Spinal cord (tissue), 9 donors: ENCODE measurements at regions not wholly inside any gene's neighbourhood (a gene's known extent, or its start where the extent isn't known, plus 50 kb on each side); places are given as distances from the start of the nearest gene placed in this dataset.
A peak's percentile ranks its signal among the peaks of the same experiment; 100 is the strongest.

ENCODE experiments used
- DNase-seq, 6 donors: peaks; one replicate each; pipeline versions ENCODE4 v3.0.0 to v3.0.0-alpha.2; 2013 to 2015; ENCODE audit warnings: low spot score in 6 of 6, low read depth in 4 of 6
- H3K27ac ChIP-seq: one replicate; pipeline ENCODE4 v1.5.1; 2013; ENCODE audit warnings: low read depth, low read length, control low read depth
- H3K27me3 ChIP-seq: one replicate; pipeline ENCODE4 v1.6.1; 2013; ENCODE audit warnings: low read length; ENCODE audit not compliant: control insufficient read depth, insufficient read depth
- H3K36me3 ChIP-seq: one replicate; pipeline ENCODE4 v1.6.1; 2013; ENCODE audit warnings: low read length; ENCODE audit not compliant: control insufficient read depth, insufficient read depth
- H3K4me1 ChIP-seq: one replicate; pipeline ENCODE4 v1.6.1; 2013; ENCODE audit warnings: low read length; ENCODE audit not compliant: control insufficient read depth, insufficient read depth
- H3K4me3 ChIP-seq: one replicate; pipeline ENCODE4 v1.5.1; 2013; ENCODE audit warnings: low read depth, low read length, control low read depth
- H3K9me3 ChIP-seq: one replicate; pipeline ENCODE4 v1.6.1; 2013; ENCODE audit warnings: low read length; ENCODE audit not compliant: control insufficient read depth, insufficient read depth
- WGBS: methylation state at CpG from one replicate; pipeline ENCODE4 v1.1.5; 2013; ENCODE audit warnings: missing lambda C conversion rate; ENCODE audit not compliant: insufficient coverage; 5-methylcytosine and 5-hydroxymethylcytosine counted together
- donor health status: healthy.

DNA sequence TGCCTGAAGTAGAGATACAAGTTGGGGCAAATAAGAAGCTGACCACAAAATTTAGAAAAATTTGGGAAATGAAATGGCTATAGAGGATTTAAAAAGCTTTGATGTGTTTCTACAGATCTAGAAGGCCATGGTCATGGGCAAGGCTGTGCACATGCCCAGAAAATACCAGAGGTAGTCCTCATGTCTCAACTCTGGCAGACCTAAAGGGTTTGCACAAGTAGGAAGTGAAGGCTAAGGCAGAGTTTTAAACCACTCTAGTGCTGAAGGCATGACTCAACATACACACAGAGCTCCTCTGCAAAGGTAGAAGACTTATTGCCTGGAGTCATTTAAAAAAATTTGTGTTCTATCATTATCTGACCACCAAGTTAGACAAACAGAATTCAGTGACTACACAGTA is 364.6 kb downstream of the CCSER2 start:
- H3K9me3 ChIP-seq = peaks cover 6% of the 10 kb centered on the region
- no peak overlapping the region for H3K27ac ChIP-seq
- H3K36me3 ChIP-seq = no peaks in the 10 kb centered on the region
- H3K4me3 ChIP-seq = no peak overlapping the region
- no peaks in the 10 kb centered on the region for H3K4me1 ChIP-seq
- no peak for DNase-seq
- no peaks in the 10 kb centered on the region for H3K27me3 ChIP-seq

DNA sequence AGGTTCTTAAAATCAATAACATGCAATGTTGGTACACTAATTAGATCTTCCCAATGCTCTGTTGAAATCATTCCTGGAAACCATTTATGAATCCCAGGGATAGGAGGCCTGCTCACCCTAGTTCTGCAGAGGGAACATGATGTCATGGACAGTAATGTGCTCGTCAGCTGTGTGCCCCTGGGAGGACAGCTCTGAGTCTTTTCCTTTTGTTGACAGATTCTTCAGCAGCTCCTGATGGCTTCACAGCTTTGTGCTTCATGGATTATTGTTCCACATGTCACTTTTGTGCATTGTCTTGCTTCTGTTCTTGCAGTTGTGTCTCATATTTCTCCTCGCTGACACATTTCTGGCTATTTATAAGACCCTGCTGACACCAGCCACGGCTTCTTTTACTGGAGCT is 367.5 kb downstream of the CCSER2 start:
- peaks cover 6% of the 10 kb centered on the region for H3K9me3 ChIP-seq
- H3K4me1 ChIP-seq = peaks cover 3% of the 10 kb centered on the region
- no peak for DNase-seq
- H3K4me3 ChIP-seq = no peak overlapping the region
- no peaks in the 10 kb centered on the region for H3K36me3 ChIP-seq
- H3K27ac ChIP-seq = no peak overlapping the region
- WGBS = 80% methylated on average over 3 of the region's 3 CpGs
- no peaks in the 10 kb centered on the region for H3K27me3 ChIP-seq

DNA sequence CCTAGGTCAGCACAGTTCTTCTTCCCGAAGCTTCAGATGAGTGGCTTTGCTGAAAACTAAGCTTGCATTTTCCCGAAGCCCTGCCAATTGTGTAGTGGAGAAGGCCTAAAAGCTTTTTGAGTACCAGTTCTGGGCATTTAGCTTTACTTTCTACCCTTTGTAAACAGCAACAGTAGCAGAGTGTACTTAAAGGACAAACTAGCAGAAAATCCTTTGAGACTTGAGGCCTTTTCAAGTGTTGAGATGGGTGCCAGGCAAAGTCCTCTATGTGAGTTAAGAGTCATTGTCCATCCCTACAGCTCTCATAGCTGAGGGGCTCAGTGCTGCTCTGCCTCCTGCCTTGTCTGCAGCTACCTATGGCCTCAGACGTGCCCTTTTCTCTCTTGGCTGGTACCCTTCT is 368.2 kb downstream of the CCSER2 start:
- Histone ChIP-seq H3K4me3 (no peak overlapping the region), H3K27me3 (no peaks in the 10 kb centered on the region), H3K36me3 (no peaks in the 10 kb centered on the region), H3K27ac (no peak overlapping the region), H3K4me1 (peaks cover 10% of the 10 kb centered on the region), H3K9me3 (peaks cover 6% of the 10 kb centered on the region)
- 92% methylated on average over 3 of the region's 3 CpGs for WGBS
- no peak for DNase-seq

DNA sequence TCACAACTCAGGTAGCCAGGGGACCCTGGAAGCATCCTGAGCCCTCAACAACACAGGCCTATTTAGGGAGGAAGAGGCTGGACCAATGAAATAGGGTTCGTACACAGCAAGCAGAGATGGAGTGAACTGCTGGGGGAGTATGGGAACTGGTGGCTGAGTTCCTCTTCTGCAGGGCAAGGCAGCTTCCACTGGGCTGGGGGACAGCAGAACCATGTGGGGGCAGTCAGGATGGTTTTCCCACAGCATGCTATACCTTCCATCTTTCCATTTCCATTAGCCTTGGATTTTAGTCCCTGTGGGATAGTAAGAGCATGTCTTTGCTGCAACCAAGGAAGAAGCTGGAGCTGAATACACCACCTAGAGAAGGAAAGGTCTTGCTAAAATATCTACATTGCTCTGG is 370.6 kb downstream of the CCSER2 start:
- H3K9me3 ChIP-seq = no peaks in the 10 kb centered on the region
- H3K27me3 ChIP-seq = no peaks in the 10 kb centered on the region
- H3K36me3 ChIP-seq = no peaks in the 10 kb centered on the region
- H3K4me1 ChIP-seq = peaks cover 11% of the 10 kb centered on the region
- H3K27ac ChIP-seq = no peak overlapping the region
- DNase-seq = no peak
- WGBS = no CpG with 5 or more reads among the region's 1 CpG
- no peak overlapping the region for H3K4me3 ChIP-seq

DNA sequence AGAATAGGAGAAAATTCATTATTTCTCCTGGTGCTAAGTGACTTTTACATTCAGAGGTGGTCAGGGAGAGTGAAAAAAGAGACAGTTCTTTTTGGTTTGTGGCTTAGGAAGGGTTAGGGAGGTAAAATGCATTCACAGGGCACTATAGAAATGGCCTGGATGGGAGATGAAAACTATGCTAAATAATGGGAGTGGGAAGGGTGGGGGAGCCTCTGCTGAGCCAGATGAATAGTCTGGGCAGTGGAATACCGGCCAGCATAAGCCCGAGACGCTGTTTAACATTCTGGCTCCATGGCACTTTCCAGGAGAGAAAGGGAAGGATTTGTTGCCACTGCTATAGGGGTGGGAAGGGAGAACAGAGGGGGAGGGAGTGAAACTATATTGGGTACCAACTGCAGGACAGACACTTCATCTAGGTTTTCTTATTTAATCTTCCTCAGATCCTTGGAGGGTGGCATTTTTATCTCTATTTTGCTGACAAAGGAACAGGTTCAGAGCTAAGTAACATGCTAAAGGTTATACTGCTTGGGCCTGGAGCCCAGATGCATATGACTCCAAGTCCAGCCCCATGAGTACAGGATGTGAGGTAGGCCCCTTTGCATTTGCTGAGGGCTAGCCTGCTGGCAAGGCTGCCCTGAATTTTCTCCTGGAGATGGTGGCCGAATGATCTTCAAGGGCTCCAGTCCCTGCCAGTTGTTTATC is 372.4 kb downstream of the CCSER2 start:
- no peak overlapping the region for H3K4me3 ChIP-seq
- H3K9me3 ChIP-seq = no peaks in the 10 kb centered on the region
- 31% methylated on average over 4 of the region's 4 CpGs for WGBS
- no peaks in the 10 kb centered on the region for H3K27me3 ChIP-seq
- no peaks in the 10 kb centered on the region for H3K36me3 ChIP-seq
- H3K27ac ChIP-seq = no peak overlapping the region
- H3K4me1 ChIP-seq = peaks cover 11% of the 10 kb centered on the region
- DNase-seq = peak in 3 of 6 donors; percentile 4 to 69 (median 39)

DNA sequence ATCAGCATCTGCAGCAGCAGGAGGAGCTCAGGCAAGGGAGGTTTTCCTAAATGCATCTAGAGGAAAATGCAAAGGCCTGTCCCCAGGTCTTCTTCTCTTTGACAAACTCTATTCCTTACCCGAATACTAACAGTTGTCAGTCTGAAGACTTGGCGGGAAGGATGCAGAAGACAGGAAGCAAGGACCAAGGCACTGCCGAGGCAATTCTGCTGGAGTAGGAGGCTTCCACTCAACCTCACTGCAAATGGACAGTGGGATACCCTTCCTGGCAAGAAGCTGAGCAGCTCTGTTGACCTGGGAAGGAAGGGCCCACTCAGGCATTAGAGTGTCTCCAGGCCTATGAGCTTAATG is 373.0 kb downstream of the CCSER2 start:
- H3K27me3 ChIP-seq = no peaks in the 10 kb centered on the region
- no peaks in the 10 kb centered on the region for H3K36me3 ChIP-seq
- H3K9me3 ChIP-seq = no peaks in the 10 kb centered on the region
- peaks cover 11% of the 10 kb centered on the region for H3K4me1 ChIP-seq
- no peak overlapping the region for H3K4me3 ChIP-seq
- DNase-seq = no peak
- H3K27ac ChIP-seq = no peak overlapping the region
- 100% methylated on average over 3 of the region's 3 CpGs for WGBS

DNA sequence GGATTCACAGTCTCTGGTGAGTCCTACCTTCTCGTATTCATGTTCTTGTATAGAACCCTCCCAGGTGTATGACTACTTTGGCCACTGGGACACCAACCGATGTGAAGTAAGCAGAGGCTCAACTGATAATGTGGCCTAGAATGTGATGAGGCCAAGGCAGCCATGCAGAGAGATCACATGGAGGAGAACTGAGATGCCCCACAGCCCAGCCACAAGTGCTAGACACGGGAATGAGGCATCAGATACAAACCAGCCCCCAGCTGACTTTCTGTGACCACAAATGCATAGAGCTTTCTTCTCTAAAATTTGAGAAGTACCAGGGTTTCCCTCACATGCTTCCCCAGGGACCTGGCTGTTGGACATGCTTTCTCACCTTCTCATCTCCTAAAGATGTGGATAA is 375.7 kb downstream of the CCSER2 start:
- 94% methylated on average over 2 of the region's 3 CpGs for WGBS
- Histone ChIP-seq H3K27ac (no peak overlapping the region), H3K9me3 (no peaks in the 10 kb centered on the region), H3K36me3 (no peaks in the 10 kb centered on the region), H3K4me1 (peaks cover 16% of the 10 kb centered on the region), H3K4me3 (no peak overlapping the region), H3K27me3 (no peaks in the 10 kb centered on the region)
- no peak for DNase-seq

DNA sequence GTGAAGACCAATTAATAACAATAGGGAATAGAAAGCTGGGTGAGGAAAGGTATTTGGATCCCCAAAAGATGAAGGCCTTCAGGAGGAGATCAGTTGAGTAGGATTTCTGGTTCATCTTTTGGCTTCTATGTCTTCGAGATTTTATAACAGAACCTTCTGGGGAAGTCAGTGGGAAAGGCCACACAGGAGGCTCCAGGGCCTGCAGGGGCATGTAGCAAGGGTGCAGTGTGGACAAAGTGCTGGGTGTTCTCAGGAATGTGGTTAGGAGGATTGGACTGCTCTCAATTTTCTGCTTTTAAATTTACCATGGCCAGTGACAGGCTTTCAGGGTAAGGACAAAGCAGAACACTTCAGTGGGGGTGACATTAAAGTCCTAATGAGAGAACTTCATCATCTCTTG is 378.0 kb downstream of the CCSER2 start:
- H3K27ac ChIP-seq = no peak overlapping the region
- DNase-seq = no peak
- WGBS = 75% methylated on average over 1 of the region's 1 CpG
- no peak overlapping the region for H3K4me3 ChIP-seq
- H3K9me3 ChIP-seq = no peaks in the 10 kb centered on the region
- H3K27me3 ChIP-seq = no peaks in the 10 kb centered on the region
- H3K36me3 ChIP-seq = no peaks in the 10 kb centered on the region
- H3K4me1 ChIP-seq = peaks cover 7% of the 10 kb centered on the region

DNA sequence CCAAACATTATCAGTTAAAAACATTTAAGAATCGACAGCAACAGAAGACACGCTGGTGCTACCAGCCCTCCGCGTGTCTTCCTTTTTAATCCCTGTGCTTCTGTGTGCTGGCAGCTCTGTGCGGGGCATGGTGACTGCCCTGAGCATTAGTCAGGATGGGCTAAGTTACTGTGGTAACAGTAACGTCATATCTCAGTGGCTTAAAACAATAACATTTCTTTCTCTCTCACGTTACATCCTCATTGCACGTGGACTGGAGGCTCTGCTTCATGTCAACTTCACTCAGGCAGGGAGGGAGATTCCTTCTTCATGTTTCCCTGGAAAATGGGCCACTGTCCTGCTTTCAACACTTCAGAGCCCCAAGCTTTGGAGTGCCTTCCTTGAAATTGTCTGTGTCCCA is 378.5 kb downstream of the CCSER2 start:
- Histone ChIP-seq H3K4me1 (peaks cover 5% of the 10 kb centered on the region), H3K4me3 (no peak overlapping the region), H3K9me3 (no peaks in the 10 kb centered on the region), H3K36me3 (no peaks in the 10 kb centered on the region), H3K27me3 (no peaks in the 10 kb centered on the region), H3K27ac (no peak overlapping the region)
- WGBS = 44% methylated on average over 8 of the region's 8 CpGs
- DNase-seq = no peak

DNA sequence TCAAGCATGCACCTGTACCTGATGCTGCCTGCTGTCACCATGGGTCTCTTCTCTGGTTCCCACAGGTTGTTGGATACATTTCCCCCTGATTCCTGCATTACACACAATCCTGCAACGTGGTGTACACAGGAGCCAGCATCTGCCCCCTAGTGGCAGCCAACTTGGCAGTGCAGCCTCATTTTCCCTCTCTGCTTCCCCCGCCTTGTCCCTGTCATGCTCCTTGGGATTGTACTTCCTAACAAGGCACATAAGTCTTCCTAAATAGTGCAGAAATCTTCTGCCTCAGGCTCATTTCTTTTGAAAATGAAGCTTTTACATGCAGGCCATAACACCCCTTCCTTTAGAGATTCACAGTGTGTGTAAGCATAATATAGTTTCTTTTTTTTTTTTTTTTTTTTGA is 387.5 kb downstream of the CCSER2 start:
- H3K4me1 ChIP-seq = no peaks in the 10 kb centered on the region
- peak in 1 of 6 donors; percentile 45 for DNase-seq
- H3K4me3 ChIP-seq = no peak overlapping the region
- no peaks in the 10 kb centered on the region for H3K9me3 ChIP-seq
- WGBS = 0% methylated on average over 1 of the region's 2 CpGs
- no peak overlapping the region for H3K27ac ChIP-seq
- H3K36me3 ChIP-seq = no peaks in the 10 kb centered on the region
- no peaks in the 10 kb centered on the region for H3K27me3 ChIP-seq
